Thoracic aorta (tissue), 2 donors: ENCODE measurements at regions not wholly inside any gene's neighbourhood (a gene's known extent, or its start where the extent isn't known, plus 50 kb on each side); places are given as distances from the start of the nearest gene placed in this dataset.

Experiments
- ATAC-seq: fragments of 150-250 bp; one replicate; pipeline ENCODE4 v1.8.0; 2017; ENCODE audit warnings: low read depth; ENCODE audit not compliant: insufficient number of reproducible peaks, low FRiP score
- DNase-seq: peaks from one replicate; pipeline ENCODE4 v3.0.0-alpha.2; 2020; ENCODE audit warnings: low spot score
- H3K27ac ChIP-seq, 2 donors: fragments of 200-600 bp; sonication (generic); 1 replicate in 1 of 2; 2 replicates in 1 of 2; pipeline ENCODE4 v1.5.1; 2016; ENCODE audit warnings: mild to moderate bottlenecking in 2 of 2, moderate library complexity in 2 of 2
- H3K27me3 ChIP-seq: fragments of 200-600 bp; sonication (generic); replicated peaks from 2 replicates; pipeline ENCODE4 v1.6.0; 2016; ENCODE audit warnings: mild to moderate bottlenecking; ENCODE audit not compliant: insufficient read depth
- H3K36me3 ChIP-seq: fragments of 200-600 bp; sonication (generic); one replicate; pipeline ENCODE4 v1.5.1; 2016
- H3K4me1 ChIP-seq, 2 donors: fragments of 200-600 bp; sonication (generic); 1 replicate in 1 of 2; 2 replicates in 1 of 2; pipeline versions ENCODE4 v1.5.1 to v1.6.0; 2016; ENCODE audit warnings: low read depth in 2 of 2, mild to moderate bottlenecking in 1 of 2; ENCODE audit not compliant: control insufficient read depth in 1 of 2
- H3K4me3 ChIP-seq: fragments of 200-600 bp; sonication (generic); 2 replicates; pipeline ENCODE4 v1.5.1; 2016; ENCODE audit warnings: mild to moderate bottlenecking
- H3K9me3 ChIP-seq: fragments of 200-600 bp; sonication (generic); 2 replicates; pipeline ENCODE4 v1.5.1; 2016
- TF ChIP-seq, protein P1 (sequence below): fragments of 200-600 bp; sonication (generic); IDR thresholded peaks from one replicate; pipeline ENCODE4 v1.5.1; 2019; ENCODE audit warnings: antibody characterized with exemption

DNA sequence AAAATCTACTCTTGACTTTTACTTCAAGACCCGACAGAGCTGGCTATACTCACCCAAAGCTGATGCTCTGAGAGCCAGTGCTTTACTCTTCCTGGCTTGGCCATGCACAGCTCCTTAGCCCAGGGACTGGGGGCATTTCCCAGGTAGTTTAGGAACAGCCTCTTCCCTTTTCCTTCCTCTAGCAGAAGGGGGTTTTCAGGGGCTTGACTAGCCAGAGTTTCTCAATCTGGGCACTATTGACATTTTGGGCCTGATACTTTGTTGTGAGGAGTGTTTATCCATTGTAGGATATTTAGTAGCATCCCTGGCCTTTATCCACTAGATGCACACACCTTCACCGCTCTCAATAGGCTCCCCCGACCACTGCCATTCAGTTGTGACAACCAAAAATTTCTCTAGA lies 50.0 kb upstream of the RFX3 start:
- Histone ChIP-seq H3K36me3 (no peaks in the 10 kb centered on the region), H3K27ac (no peak overlapping the region), H3K4me1 (no peaks in the 10 kb centered on the region), H3K4me3 (no peak overlapping the region), H3K27me3 (no peaks in the 10 kb centered on the region), H3K9me3 (peaks cover 1% of the 10 kb centered on the region)
- TF ChIP-seq, protein P1, sequence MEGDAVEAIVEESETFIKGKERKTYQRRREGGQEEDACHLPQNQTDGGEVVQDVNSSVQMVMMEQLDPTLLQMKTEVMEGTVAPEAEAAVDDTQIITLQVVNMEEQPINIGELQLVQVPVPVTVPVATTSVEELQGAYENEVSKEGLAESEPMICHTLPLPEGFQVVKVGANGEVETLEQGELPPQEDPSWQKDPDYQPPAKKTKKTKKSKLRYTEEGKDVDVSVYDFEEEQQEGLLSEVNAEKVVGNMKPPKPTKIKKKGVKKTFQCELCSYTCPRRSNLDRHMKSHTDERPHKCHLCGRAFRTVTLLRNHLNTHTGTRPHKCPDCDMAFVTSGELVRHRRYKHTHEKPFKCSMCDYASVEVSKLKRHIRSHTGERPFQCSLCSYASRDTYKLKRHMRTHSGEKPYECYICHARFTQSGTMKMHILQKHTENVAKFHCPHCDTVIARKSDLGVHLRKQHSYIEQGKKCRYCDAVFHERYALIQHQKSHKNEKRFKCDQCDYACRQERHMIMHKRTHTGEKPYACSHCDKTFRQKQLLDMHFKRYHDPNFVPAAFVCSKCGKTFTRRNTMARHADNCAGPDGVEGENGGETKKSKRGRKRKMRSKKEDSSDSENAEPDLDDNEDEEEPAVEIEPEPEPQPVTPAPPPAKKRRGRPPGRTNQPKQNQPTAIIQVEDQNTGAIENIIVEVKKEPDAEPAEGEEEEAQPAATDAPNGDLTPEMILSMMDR = no peak
- no peak for DNase-seq
- ATAC-seq = no peak
